Activated CD4-positive, alpha-beta T cell treated with anti-CD3 and anti-CD28 coated beads for 1 hour (primary cell): ENCODE measurements at regions not wholly inside any gene's neighbourhood (a gene's known extent, or its start where the extent isn't known, plus 50 kb on each side); places are given as distances from the start of the nearest gene placed in this dataset.

Experiments used
- DNase-seq: peaks from one replicate; pipeline ENCODE4 v3.0.0-alpha.2; 2020

- DNase-seq = no peak
These were observed 96.6 kb upstream of the AKIRIN2 start for GRCh38 chr6:87798393-87799278.

- DNase-seq = no peak
These were observed 93.2 kb upstream of the AKIRIN2 start for GRCh38 chr6:87794922-87795885.

GRCh38 chr6:87793315-87793714, 91.3 kb upstream of the AKIRIN2 start:
- no peak for DNase-seq

- DNase-seq = no peak
These were observed 89.9 kb upstream of the AKIRIN2 start for GRCh38 chr6:87791982-87792381.

GRCh38 chr6:87791485-87791884, 89.5 kb upstream of the AKIRIN2 start:
- no peak for DNase-seq

- no peak for DNase-seq
These were observed 89.0 kb upstream of the AKIRIN2 start for GRCh38 chr6:87791029-87791428.

- no peak for DNase-seq
These were observed 87.9 kb upstream of the AKIRIN2 start for GRCh38 chr6:87789900-87790290.

GRCh38 chr6:87789198-87789899, 87.3 kb upstream of the AKIRIN2 start:
- DNase-seq = no peak

- DNase-seq = no peak
These were observed 86.1 kb upstream of the AKIRIN2 start for GRCh38 chr6:87788141-87788540.

- DNase-seq = no peak
These were observed 83.3 kb upstream of the AKIRIN2 start for GRCh38 chr6:87785229-87785862.

GRCh38 chr6:87784690-87785089, 82.7 kb upstream of the AKIRIN2 start:
- DNase-seq = no peak

GRCh38 chr6:87784051-87784450, 82.0 kb upstream of the AKIRIN2 start:
- no peak for DNase-seq

GRCh38 chr6:87779542-87779941, 77.5 kb upstream of the AKIRIN2 start:
- DNase-seq = no peak

GRCh38 chr6:87772597-87773530, 70.8 kb upstream of the AKIRIN2 start:
- DNase-seq = no peak

GRCh38 chr6:87767478-87767877, 65.4 kb upstream of the AKIRIN2 start:
- DNase-seq = no peak

- no peak for DNase-seq
These were observed 64.2 kb upstream of the AKIRIN2 start for GRCh38 chr6:87766211-87766610.

GRCh38 chr6:87763901-87764300, 61.9 kb upstream of the AKIRIN2 start:
- DNase-seq = no peak

GRCh38 chr6:87763276-87763675, 61.2 kb upstream of the AKIRIN2 start:
- no peak for DNase-seq

GRCh38 chr6:87762116-87762515, 60.1 kb upstream of the AKIRIN2 start:
- DNase-seq = no peak

GRCh38 chr6:87757792-87758191, 55.8 kb upstream of the AKIRIN2 start:
- DNase-seq = no peak

- DNase-seq = no peak
These were observed 54.8 kb upstream of the AKIRIN2 start for GRCh38 chr6:87756858-87757257.
